ENCODE measurements at regions not wholly inside any gene's neighbourhood (a gene's known extent, or its start where the extent isn't known, plus 50 kb on each side); places are given as distances from the start of the nearest gene placed in this dataset.

DNA sequence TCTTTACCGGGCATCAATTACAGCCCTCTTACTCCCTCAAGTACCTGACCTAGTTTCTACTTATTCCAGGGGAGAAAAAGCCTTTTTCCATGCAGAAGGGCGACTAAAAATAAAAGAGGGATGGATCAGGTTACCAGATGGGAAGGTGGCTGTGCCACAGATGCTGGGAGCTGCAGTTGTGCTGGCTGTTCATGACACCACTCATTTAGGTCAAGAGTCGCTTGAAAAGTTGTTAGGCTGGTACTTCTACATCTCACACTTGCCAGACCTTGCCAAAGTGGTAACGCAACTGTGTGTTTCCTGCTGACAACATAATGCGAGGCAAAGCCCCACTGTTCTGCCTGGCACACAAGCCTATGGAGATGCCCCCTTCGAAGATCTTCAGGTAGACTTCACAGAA lies 148.4 kb upstream of the FGF16 start:
- TF ChIP-seq, protein P1, sequence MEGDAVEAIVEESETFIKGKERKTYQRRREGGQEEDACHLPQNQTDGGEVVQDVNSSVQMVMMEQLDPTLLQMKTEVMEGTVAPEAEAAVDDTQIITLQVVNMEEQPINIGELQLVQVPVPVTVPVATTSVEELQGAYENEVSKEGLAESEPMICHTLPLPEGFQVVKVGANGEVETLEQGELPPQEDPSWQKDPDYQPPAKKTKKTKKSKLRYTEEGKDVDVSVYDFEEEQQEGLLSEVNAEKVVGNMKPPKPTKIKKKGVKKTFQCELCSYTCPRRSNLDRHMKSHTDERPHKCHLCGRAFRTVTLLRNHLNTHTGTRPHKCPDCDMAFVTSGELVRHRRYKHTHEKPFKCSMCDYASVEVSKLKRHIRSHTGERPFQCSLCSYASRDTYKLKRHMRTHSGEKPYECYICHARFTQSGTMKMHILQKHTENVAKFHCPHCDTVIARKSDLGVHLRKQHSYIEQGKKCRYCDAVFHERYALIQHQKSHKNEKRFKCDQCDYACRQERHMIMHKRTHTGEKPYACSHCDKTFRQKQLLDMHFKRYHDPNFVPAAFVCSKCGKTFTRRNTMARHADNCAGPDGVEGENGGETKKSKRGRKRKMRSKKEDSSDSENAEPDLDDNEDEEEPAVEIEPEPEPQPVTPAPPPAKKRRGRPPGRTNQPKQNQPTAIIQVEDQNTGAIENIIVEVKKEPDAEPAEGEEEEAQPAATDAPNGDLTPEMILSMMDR (IDR thresholded peaks at IDR 0.05): no peak
- TF ChIP-seq POLR2A (IDR thresholded peaks at IDR 0.05): no peak
- H3K4me1 ChIP-seq: no peaks in the 10 kb centered on the region
- intact Hi-C loops (cut with DNase I; ENCODE audit: low total_unique reads): no loop called here
- WGBS, 2 donors: 42 to 68% methylated on average over 3 to 6 of the region's 6 CpGs
- no peak for DNase-seq
- no peaks in the 10 kb centered on the region for H3K9me3 ChIP-seq
- no peaks in the 10 kb centered on the region for H3K36me3 ChIP-seq (ENCODE audit: low read depth, missing control alignments)
- no peaks in the 10 kb centered on the region for H3K27me3 ChIP-seq
- H3K27ac ChIP-seq: no peak overlapping the region
- H3K4me3 ChIP-seq: no peak overlapping the region

DNA sequence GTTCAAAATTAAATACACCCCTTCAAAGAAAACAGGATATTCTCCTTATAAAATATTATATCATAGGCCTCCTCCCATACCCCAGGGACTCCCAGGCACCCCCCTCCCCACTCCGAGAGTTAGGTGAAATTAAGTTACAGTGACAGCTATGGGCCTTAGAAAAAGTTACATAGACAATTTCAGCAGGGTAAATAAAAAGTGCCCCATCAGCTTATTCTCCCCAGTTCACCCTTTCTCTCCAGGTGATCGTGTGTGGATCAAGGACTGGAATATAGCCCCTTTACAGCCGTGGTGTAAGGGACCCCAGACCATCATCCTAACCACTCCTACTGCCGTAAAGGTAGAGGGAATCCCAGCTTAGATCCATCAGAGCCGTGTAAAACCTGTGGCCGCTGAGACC lies 147.6 kb upstream of the FGF16 start:
- no peaks in the 10 kb centered on the region for H3K36me3 ChIP-seq (ENCODE audit: low read depth, missing control alignments)
- no peaks in the 10 kb centered on the region for H3K9me3 ChIP-seq
- WGBS, 2 donors: 61 to 64% methylated on average over 4 to 6 of the region's 6 CpGs
- no peak for DNase-seq
- no peaks in the 10 kb centered on the region for H3K4me1 ChIP-seq
- H3K27ac ChIP-seq: no peak overlapping the region
- no peaks in the 10 kb centered on the region for H3K27me3 ChIP-seq
- TF ChIP-seq, protein P1 (IDR thresholded peaks at IDR 0.05): no peak
- no peak for TF ChIP-seq POLR2A (IDR thresholded peaks at IDR 0.05)
- intact Hi-C loops (cut with DNase I; ENCODE audit: low total_unique reads): no loop called here
- no peak overlapping the region for H3K4me3 ChIP-seq

DNA sequence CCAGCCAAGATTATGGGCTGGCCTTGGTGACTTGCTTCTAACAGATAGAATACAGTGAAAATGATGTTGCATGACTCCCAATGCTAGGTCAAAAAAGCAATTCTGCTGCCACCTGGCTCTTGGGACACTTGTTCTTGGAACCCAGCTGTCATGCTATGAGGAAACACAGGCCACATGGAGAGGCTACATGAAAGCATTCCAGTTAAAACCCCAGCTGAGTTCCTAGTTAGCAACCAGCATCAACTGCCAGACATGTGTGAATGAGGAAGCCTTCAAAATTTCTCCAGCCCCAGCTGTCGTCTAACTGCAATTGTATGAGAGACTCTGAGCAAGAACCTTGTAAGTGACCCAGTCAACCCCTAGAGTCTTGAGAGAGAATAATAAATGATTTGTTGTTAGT lies 105.2 kb upstream of the FGF16 start:
- Histone ChIP-seq H3K9me3 (no peaks in the 10 kb centered on the region), H3K4me1 (no peaks in the 10 kb centered on the region), H3K27ac (no peak overlapping the region), H3K36me3 (ENCODE audit: low read depth, missing control alignments) (no peaks in the 10 kb centered on the region), H3K27me3 (no peaks in the 10 kb centered on the region), H3K4me3 (no peak overlapping the region)
- no peak for TF ChIP-seq POLR2A (IDR thresholded peaks at IDR 0.05)
- TF ChIP-seq, protein P1 (IDR thresholded peaks at IDR 0.05): no peak
- 0 to 17% methylated on average over 1 of the region's 1 CpG for WGBS, 2 donors
- no peak for DNase-seq
- intact Hi-C loops (cut with DNase I; ENCODE audit: low total_unique reads): no loop called here

DNA sequence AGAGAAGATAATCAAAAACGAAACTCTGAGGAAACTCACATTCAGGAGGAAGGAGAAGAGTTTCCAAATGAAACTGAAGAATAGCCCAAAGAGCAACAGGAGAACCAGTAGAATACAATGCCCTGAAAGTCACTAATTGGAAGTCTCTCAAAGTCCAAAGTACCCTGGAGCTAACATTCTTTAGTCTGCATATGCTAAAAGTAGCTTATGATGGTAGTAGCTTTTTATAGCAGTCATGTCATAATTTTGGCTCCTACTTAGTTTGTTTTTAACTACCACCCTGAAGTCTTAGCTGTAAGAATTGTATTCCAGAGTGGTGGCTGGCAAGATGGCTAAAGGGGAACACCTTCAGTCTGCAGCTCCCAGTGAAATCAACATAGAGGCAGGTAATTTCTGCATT lies 100.3 kb upstream of the FGF16 start:
- H3K4me1 ChIP-seq: no peaks in the 10 kb centered on the region
- H3K27ac ChIP-seq: no peak overlapping the region
- H3K27me3 ChIP-seq: no peaks in the 10 kb centered on the region
- no peaks in the 10 kb centered on the region for H3K36me3 ChIP-seq (ENCODE audit: low read depth, missing control alignments)
- intact Hi-C loops (cut with DNase I; ENCODE audit: low total_unique reads): no loop called here
- H3K4me3 ChIP-seq: no peak overlapping the region
- no peaks in the 10 kb centered on the region for H3K9me3 ChIP-seq
- no peak for TF ChIP-seq POLR2A (IDR thresholded peaks at IDR 0.05)
- TF ChIP-seq, protein P1 (IDR thresholded peaks at IDR 0.05): no peak
- DNase-seq: no peak
- WGBS, 2 donors: 55 to 78% methylated on average over 1 of the region's 1 CpG

DNA sequence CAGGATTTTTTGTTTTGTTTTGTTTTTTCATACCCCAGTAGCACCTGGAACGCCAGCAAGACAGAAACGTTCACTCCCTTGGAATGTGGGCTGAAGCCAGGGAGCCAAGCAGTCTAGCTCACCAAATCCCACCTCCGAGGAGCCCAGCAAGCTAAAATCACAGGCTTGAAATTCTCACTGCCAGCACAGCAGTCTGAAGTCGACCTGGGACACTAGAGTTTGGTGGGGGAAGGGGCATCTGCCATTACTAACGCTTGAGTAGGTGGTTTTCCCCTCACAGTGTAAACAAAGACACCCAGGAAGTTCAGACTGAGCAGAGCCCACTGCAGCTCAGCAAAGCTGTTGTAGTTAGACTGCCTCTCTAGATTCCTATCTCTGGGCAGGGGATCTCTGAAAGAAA lies 99.6 kb upstream of the FGF16 start:
- TF ChIP-seq POLR2A (IDR thresholded peaks at IDR 0.05): no peak
- TF ChIP-seq, protein P1 (IDR thresholded peaks at IDR 0.05): no peak
- no peak overlapping the region for H3K4me3 ChIP-seq
- intact Hi-C loops (cut with DNase I; ENCODE audit: low total_unique reads): no loop called here
- H3K4me1 ChIP-seq: no peaks in the 10 kb centered on the region
- no peak for DNase-seq
- no peaks in the 10 kb centered on the region for H3K9me3 ChIP-seq
- H3K27ac ChIP-seq: no peak overlapping the region
- WGBS, 2 donors: 30 to 31% methylated on average over 3 to 5 of the region's 5 CpGs
- no peaks in the 10 kb centered on the region for H3K36me3 ChIP-seq (ENCODE audit: low read depth, missing control alignments)
- no peaks in the 10 kb centered on the region for H3K27me3 ChIP-seq

All from testis (tissue), 2 donors.